Pancreas (tissue), 10 donors: ENCODE measurements at regions not wholly inside any gene's neighbourhood (a gene's known extent, or its start where the extent isn't known, plus 50 kb on each side); places are given as distances from the start of the nearest gene placed in this dataset.

ENCODE experiments used
- ATAC-seq, 4 donors: fragments of 200-7000 bp; cut with Tn5 transposase; one replicate each; pipeline versions ENCODE4 v1.8.0 to v1.9.1; 2020; ENCODE audit warnings: mild to moderate bottlenecking in 4 of 4, moderate library complexity in 4 of 4
- DNase-seq, 6 donors: peaks; one replicate each; pipeline ENCODE4 v3.0.0-alpha.2; 2020
- FAIRE-seq: peaks from 2 replicates; lab custom pipeline; 2012; peaks lifted over from hg19 to GRCh38; lab: Jason Lieb, UNC
- H3K27ac ChIP-seq, 4 donors: fragments of 200-600 bp; sonication (generic); 1 replicate in 3 of 4; 2 replicates in 1 of 4; pipeline versions ENCODE4 v1.5.0 to v1.8.0; 2020
- H3K27me3 ChIP-seq, 4 donors: fragments of 200-600 bp; one replicate each; pipeline ENCODE4 v1.8.0; 2021
- H3K36me3 ChIP-seq, 3 donors: fragments of 200-600 bp; sonication (generic) in 1 of 3; one replicate each; pipeline versions ENCODE4 v1.5.0 to v1.8.0; 2020 to 2021
- H3K4me1 ChIP-seq, 3 donors: fragments of 200-600 bp; one replicate each; pipeline ENCODE4 v1.8.0; 2021
- H3K4me3 ChIP-seq, 4 donors: fragments of 200-600 bp; sonication (generic) in 2 of 4; one replicate each; pipeline versions ENCODE4 v1.5.0 to v1.8.0; 2020 to 2021
- H3K9me3 ChIP-seq, 4 donors: fragments of 200-600 bp; one replicate each; pipeline ENCODE4 v1.8.0; 2021
- WGBS, 2 donors: extraction: QIAGEN DNeasy Blood & Tissue Kit; methylation state at CpG; one replicate each; pipeline ENCODE4 v1.1.7; 2013; 5-methylcytosine and 5-hydroxymethylcytosine counted together
- intact Hi-C, 3 donors: fragments of 100-400 bp; cut with DNase I; formaldehyde crosslinking; loops; one replicate each; pipeline versions ENCODE4 v1.11.1 to v1.14.2; 2022
- TF ChIP-seq, protein P1 (sequence below), 4 donors: fragments of 200-600 bp; sonication (generic) in 3 of 4; IDR thresholded peaks; one replicate each; pipeline versions ENCODE4 v1.5.0 to v1.8.0; 2021; ENCODE audit warnings: antibody characterized with exemption in 4 of 4
- donor health status: healthy with polysubstance abuse.
- donor health status: DM: no; HTN: no; CAD: no; lungs with moderate emphysema.
- donor health status: DM: no; HTN: no; CAD: no.
- donor health status: control.
- donor health status: control.
- donor health status: Bipolar disorder and iron deficiency.
- donor health status: DM: yes; HTN: yes; CAD: no.
- donor health status: DM: no; HTN: no; CAD: no.
- donor health status: DM: no; HTN: no; CAD: no.
- donor health status: DM: yes; HTN: yes; CAD: no.

DNA sequence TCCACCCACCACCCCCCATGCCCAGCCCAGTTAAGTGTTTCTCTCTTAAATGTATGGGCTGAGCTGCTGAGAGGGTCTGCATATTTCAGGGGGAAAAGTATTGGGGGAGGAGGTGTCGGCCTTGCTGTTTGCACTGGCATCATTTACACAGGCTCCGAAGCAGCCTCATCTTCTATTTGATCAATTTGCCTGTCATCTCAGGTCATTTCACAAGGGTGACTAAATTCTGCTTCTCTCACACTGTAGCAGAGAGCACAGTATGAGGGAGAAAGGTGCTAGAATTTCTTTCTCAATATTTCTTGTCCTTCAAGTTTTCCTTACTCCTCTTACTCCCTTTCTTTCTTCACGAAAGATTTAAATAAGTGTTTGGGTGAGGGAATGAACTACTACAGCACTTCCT lies 135.9 kb downstream of the AACS start:
- FAIRE-seq (no peak), ATAC-seq (no peak), DNase-seq (no peak)
- Histone ChIP-seq H3K4me3 (no peak overlapping the region), H3K36me3 (no peaks in the 10 kb centered on the region), H3K27ac (no peak overlapping the region), H3K4me1 (no peaks in the 10 kb centered on the region), H3K27me3 (peaks cover 0 to 6% (median 0%) of the 10 kb centered on the region in 4 donors), H3K9me3 (no peaks in the 10 kb centered on the region)
- WGBS, 2 donors = 62 to 69% methylated on average over 3 of the region's 3 CpGs
- intact Hi-C loops = no loop called here
- TF ChIP-seq, protein P1, sequence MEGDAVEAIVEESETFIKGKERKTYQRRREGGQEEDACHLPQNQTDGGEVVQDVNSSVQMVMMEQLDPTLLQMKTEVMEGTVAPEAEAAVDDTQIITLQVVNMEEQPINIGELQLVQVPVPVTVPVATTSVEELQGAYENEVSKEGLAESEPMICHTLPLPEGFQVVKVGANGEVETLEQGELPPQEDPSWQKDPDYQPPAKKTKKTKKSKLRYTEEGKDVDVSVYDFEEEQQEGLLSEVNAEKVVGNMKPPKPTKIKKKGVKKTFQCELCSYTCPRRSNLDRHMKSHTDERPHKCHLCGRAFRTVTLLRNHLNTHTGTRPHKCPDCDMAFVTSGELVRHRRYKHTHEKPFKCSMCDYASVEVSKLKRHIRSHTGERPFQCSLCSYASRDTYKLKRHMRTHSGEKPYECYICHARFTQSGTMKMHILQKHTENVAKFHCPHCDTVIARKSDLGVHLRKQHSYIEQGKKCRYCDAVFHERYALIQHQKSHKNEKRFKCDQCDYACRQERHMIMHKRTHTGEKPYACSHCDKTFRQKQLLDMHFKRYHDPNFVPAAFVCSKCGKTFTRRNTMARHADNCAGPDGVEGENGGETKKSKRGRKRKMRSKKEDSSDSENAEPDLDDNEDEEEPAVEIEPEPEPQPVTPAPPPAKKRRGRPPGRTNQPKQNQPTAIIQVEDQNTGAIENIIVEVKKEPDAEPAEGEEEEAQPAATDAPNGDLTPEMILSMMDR (IDR thresholded peaks at IDR 0.05) = no peak

DNA sequence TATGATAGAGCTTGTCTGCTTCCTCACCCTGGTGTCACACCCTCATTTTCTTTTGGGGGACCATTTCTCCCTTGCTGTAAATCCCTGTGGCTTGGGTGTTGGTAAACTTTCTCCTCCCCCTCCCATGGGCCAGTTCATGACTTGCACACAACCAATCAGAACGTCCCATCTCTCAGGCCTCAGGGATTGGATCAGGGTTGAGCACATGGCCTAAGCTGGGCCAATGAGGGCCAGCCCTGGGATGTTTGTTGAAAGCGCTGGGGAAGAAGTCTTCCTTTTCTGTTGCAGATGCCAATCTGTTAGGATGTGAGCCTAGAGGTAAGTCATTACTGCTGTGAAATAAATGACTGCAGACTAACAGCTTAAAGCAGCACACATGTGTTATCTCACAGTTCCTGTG lies 136.7 kb downstream of the AACS start:
- Histone ChIP-seq H3K4me3 (no peak overlapping the region), H3K27ac (no peak overlapping the region), H3K36me3 (no peaks in the 10 kb centered on the region), H3K27me3 (peaks cover 0 to 6% (median 0%) of the 10 kb centered on the region in 4 donors), H3K9me3 (no peaks in the 10 kb centered on the region), H3K4me1 (no peaks in the 10 kb centered on the region)
- TF ChIP-seq, protein P1 (IDR thresholded peaks at IDR 0.05) = no peak
- DNase-seq (no peak), ATAC-seq (no peak), FAIRE-seq (no peak)
- 61 to 66% methylated on average over 2 of the region's 2 CpGs for WGBS, 2 donors
- intact Hi-C loops = no loop called here

DNA sequence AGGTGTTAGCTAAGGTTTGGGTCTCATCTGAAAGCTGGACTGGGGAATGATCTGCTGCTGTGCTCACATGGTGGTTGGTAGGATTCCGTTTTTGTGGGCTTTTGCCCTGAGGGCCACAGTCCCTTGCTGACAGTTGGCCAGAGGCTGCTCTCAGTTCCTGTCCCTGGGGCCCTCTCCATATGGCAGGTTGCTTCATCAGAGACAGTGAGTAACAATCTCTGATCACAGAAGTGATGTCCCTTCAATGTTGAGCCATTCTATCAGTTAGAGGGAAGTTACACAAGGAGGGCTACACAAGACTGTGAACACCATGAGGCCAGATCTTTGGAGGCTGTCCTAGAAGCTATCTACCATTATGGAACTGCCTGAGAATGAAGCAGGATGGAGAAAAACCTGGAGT lies 137.2 kb downstream of the AACS start:
- intact Hi-C loops = no loop called here
- Histone ChIP-seq H3K27me3 (peaks cover 0 to 4% (median 0%) of the 10 kb centered on the region in 4 donors), H3K27ac (no peak overlapping the region), H3K4me3 (no peak overlapping the region), H3K36me3 (no peaks in the 10 kb centered on the region), H3K9me3 (no peaks in the 10 kb centered on the region), H3K4me1 (no peaks in the 10 kb centered on the region)
- FAIRE-seq = no peak
- no peak for ATAC-seq
- TF ChIP-seq, protein P1 (IDR thresholded peaks at IDR 0.05) = no peak
- 50 to 60% methylated on average over 1 of the region's 1 CpG for WGBS, 2 donors
- no peak for DNase-seq

DNA sequence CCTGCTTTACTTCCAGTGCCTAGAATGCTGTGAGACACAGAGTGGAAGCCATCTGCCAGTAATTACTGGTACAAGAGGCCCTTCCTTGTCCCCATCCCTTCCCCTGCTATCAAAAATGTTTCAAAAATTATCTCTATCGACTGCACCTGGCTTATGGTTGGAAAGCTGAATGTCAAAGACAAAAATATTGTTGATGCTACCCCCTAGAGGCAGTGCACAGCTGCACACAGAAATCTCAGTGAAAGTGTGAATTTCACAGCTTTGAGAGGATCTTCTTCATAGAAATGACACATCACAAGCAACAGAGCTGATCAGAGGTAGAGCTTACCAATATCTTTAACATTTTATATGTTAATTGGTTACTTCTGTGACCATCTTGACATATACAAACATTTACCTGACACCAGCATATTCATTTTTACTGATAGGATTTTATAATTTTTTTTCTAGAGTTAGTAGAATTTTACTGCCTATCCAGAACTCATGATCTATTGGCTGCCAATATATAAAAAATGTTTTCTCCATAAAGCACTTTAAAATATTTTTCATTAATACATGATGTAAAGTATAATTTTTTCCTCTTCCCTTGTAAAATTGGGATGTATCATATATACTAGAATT lies 138.0 kb downstream of the AACS start:
- no peak overlapping the region for H3K4me3 ChIP-seq
- DNase-seq = no peak
- no peaks in the 10 kb centered on the region for H3K4me1 ChIP-seq
- WGBS, 2 donors = 3 to 4% methylated on average over 1 of the region's 1 CpG
- TF ChIP-seq, protein P1 (IDR thresholded peaks at IDR 0.05) = peak in 2 of 4 donors; percentile 7 to 27
- H3K27me3 ChIP-seq = peaks cover 0 to 4% (median 0%) of the 10 kb centered on the region in 4 donors
- intact Hi-C loops = no loop called here
- no peak for FAIRE-seq
- no peak overlapping the region for H3K27ac ChIP-seq
- no peaks in the 10 kb centered on the region for H3K9me3 ChIP-seq
- ATAC-seq = peak in 2 of 4 donors; percentile 51 to 67
- no peaks in the 10 kb centered on the region for H3K36me3 ChIP-seq

DNA sequence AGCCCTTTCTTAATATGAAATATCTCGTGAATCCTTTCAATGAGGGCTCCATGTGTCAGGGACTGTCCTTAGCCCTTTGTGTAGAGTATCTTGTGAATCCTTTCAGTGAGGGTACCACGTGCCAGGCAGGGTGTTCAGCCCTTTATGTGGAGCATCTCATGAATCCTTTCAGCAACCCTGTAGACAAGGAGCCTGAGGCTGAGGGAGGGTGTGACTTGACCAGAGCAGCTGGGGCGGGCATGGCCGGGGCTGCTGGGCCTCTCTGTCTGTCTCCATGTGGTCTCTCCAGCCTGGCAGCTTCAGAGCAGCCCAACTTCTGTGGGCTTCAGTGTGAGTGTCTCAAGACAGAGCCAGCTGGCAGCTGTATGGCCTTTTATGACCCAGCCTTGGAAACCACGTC lies 140.2 kb downstream of the AACS start:
- no peaks in the 10 kb centered on the region for H3K9me3 ChIP-seq
- no peak for DNase-seq
- no peak for FAIRE-seq
- intact Hi-C loops = no loop called here
- no peak overlapping the region for H3K27ac ChIP-seq
- H3K36me3 ChIP-seq = no peaks in the 10 kb centered on the region
- TF ChIP-seq, protein P1 (IDR thresholded peaks at IDR 0.05) = no peak
- no peak overlapping the region for H3K4me3 ChIP-seq
- H3K4me1 ChIP-seq = no peaks in the 10 kb centered on the region
- peaks cover 0 to 9% (median 0%) of the 10 kb centered on the region in 4 donors for H3K27me3 ChIP-seq
- no peak for ATAC-seq
- WGBS, 2 donors = 52 to 72% methylated on average over 5 of the region's 5 CpGs
